ENCODE measurements at regions not wholly inside any gene's neighbourhood (a gene's known extent, or its start where the extent isn't known, plus 50 kb on each side); places are given as distances from the start of the nearest gene placed in this dataset.
A peak's percentile ranks its signal among the peaks of the same experiment; 100 is the strongest.

- intact Hi-C loops (cut with DNase I): no loop called here
- no peaks in the 10 kb centered on the region for H3K36me3 ChIP-seq
- no peak for DNase-seq
- peak; percentile 33 for ATAC-seq
- peaks cover 17% of the 10 kb centered on the region for H3K4me1 ChIP-seq
- no peaks in the 10 kb centered on the region for H3K9me3 ChIP-seq
- no peak overlapping the region for H3K4me3 ChIP-seq
- H3K27ac ChIP-seq: peak overlapping the region; percentile 7
- TF ChIP-seq, protein P1, sequence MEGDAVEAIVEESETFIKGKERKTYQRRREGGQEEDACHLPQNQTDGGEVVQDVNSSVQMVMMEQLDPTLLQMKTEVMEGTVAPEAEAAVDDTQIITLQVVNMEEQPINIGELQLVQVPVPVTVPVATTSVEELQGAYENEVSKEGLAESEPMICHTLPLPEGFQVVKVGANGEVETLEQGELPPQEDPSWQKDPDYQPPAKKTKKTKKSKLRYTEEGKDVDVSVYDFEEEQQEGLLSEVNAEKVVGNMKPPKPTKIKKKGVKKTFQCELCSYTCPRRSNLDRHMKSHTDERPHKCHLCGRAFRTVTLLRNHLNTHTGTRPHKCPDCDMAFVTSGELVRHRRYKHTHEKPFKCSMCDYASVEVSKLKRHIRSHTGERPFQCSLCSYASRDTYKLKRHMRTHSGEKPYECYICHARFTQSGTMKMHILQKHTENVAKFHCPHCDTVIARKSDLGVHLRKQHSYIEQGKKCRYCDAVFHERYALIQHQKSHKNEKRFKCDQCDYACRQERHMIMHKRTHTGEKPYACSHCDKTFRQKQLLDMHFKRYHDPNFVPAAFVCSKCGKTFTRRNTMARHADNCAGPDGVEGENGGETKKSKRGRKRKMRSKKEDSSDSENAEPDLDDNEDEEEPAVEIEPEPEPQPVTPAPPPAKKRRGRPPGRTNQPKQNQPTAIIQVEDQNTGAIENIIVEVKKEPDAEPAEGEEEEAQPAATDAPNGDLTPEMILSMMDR (IDR thresholded peaks at IDR 0.05): no peak
- no peaks in the 10 kb centered on the region for H3K27me3 ChIP-seq
Measured at GRCh38 chr13:99058527-99059495, 80.9 kb upstream of the DOCK9 start.

DNA sequence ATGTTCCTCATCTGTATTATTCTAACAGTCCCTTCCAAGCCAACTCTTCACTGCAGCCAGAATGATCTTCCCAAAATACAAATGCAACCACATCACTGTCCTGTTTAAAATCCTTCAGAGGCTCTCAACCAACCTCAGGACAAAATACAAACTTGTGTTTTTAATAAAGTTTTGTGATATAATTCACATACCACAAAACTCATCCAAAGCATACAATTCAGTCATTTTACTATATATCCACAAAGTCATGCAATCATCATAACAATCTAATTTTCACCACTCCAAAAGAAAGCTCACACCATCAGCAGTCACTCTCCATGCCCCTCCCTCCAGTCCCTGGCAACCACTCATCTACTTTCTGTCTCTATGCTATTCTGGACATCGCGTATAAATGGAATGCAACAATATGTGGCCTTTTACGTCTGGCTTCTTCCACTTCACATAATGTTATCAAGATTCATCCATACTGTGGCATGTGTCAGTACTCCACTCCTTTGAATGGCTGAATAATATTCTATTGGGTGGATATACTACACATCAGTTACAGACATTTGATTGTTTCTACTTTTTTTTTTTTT is 81.7 kb upstream of the DOCK9 start:
- Histone ChIP-seq H3K27me3 (no peaks in the 10 kb centered on the region), H3K9me3 (no peaks in the 10 kb centered on the region), H3K36me3 (no peaks in the 10 kb centered on the region), H3K4me3 (no peak overlapping the region), H3K27ac (no peak overlapping the region), H3K4me1 (peaks cover 21% of the 10 kb centered on the region)
- TF ChIP-seq, protein P1 (IDR thresholded peaks at IDR 0.05): no peak
- intact Hi-C loops (cut with DNase I): no loop called here
- no peak for DNase-seq
- ATAC-seq: no peak

GRCh38 chr13:99061411-99061810 is 83.5 kb upstream of the DOCK9 start:
- intact Hi-C loops (cut with DNase I): no loop called here

DNA sequence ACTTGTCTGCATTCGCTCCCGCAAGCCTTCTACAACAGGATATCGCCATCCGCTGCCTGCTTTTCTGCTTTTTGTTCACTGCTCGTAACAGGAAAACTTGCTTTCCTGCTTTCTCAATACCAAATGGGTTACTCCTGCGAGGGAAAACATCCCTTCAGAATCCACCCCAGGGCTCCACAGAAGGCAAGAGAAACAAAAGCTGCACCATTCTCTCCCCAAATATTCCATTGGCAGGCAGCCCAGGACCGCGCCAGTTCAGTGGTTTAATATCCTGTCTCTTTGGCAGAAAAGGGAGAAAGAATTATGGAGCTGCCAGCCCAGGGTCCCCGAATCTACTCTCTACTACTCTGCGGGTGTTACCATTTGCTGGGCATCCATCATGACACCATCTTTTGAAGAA is 84.7 kb upstream of the DOCK9 start:
- intact Hi-C loops (cut with DNase I): no loop called here
- ATAC-seq (no peak), DNase-seq (no peak)
- Histone ChIP-seq H3K4me1 (peaks cover 23% of the 10 kb centered on the region), H3K9me3 (no peaks in the 10 kb centered on the region), H3K27ac (peak overlapping the region; percentile 5), H3K4me3 (no peak overlapping the region), H3K36me3 (no peaks in the 10 kb centered on the region), H3K27me3 (no peaks in the 10 kb centered on the region)
- TF ChIP-seq, protein P1 (IDR thresholded peaks at IDR 0.05): no peak

More at GRCh38 chr13:99061411-99061810, 83.5 kb upstream of the DOCK9 start:
- Histone ChIP-seq H3K27ac (no peak overlapping the region), H3K36me3 (no peaks in the 10 kb centered on the region), H3K27me3 (no peaks in the 10 kb centered on the region), H3K9me3 (no peaks in the 10 kb centered on the region), H3K4me3 (no peak overlapping the region), H3K4me1 (peaks cover 22% of the 10 kb centered on the region)
- TF ChIP-seq, protein P1 (IDR thresholded peaks at IDR 0.05): no peak
- DNase-seq (no peak), ATAC-seq (no peak)

- no peak for ATAC-seq
- H3K27ac ChIP-seq: peak overlapping the region; percentile 5
Measured at GRCh38 chr13:99063178-99063577, 85.3 kb upstream of the DOCK9 start.

More at GRCh38 chr13:99063178-99063577, 85.3 kb upstream of the DOCK9 start:
- no peaks in the 10 kb centered on the region for H3K9me3 ChIP-seq
- H3K4me3 ChIP-seq: no peak overlapping the region
- no peaks in the 10 kb centered on the region for H3K27me3 ChIP-seq
- H3K4me1 ChIP-seq: peaks cover 20% of the 10 kb centered on the region
- H3K36me3 ChIP-seq: no peaks in the 10 kb centered on the region
- TF ChIP-seq, protein P1 (IDR thresholded peaks at IDR 0.05): no peak
- intact Hi-C loops (cut with DNase I): no loop called here
- DNase-seq: no peak
